Smooth muscle cell (in vitro differentiated cells): ENCODE measurements at regions not wholly inside any gene's neighbourhood (a gene's known extent, or its start where the extent isn't known, plus 50 kb on each side); places are given as distances from the start of the nearest gene placed in this dataset.

Experiments used
- DNase-seq: peaks from one replicate; lab custom pipeline; 2025; ENCODE audit not compliant: unreplicated experiment; lab: John Stamatoyannopoulos, UW
- H2AFZ ChIP-seq: fragments of 200-600 bp; sonication (generic); 2 replicates; pipeline ENCODE4 v1.6.0; 2016; ENCODE audit warnings: antibody characterized with exemption, low read depth, mild to moderate bottlenecking
- H3F3A ChIP-seq: fragments of 200-600 bp; sonication (generic); 2 replicates; pipeline ENCODE4 v1.6.0; 2017; ENCODE audit warnings: antibody characterized with exemption, low read depth
- H3K27ac ChIP-seq: fragments of 200-600 bp; sonication (generic); 2 replicates; pipeline ENCODE4 v1.5.1; 2016; ENCODE audit warnings: low read depth, mild to moderate bottlenecking
- H3K27me3 ChIP-seq: fragments of 200-600 bp; sonication (generic); 2 replicates; pipeline ENCODE4 v1.6.1; 2016; ENCODE audit warnings: low read depth, mild to moderate bottlenecking
- H3K36me3 ChIP-seq: fragments of 200-600 bp; sonication (generic); 2 replicates; pipeline ENCODE4 v1.5.1; 2016; ENCODE audit warnings: low read depth
- H3K4me1 ChIP-seq: fragments of 200-600 bp; sonication (generic); 2 replicates; pipeline ENCODE4 v1.5.1; 2016; ENCODE audit warnings: low read depth
- H3K4me2 ChIP-seq: fragments of 200-600 bp; sonication (generic); 2 replicates; pipeline ENCODE4 v1.6.0; 2016; ENCODE audit warnings: mild to moderate bottlenecking
- H3K4me3 ChIP-seq: fragments of 200-600 bp; sonication (generic); 2 replicates; pipeline ENCODE4 v1.5.1; 2016; ENCODE audit warnings: mild to moderate bottlenecking
- H3K79me2 ChIP-seq: fragments of 200-600 bp; sonication (generic); 2 replicates; pipeline ENCODE4 v1.6.0; 2016; ENCODE audit warnings: low read depth, mild to moderate bottlenecking
- H3K9ac ChIP-seq: fragments of 200-600 bp; sonication (generic); 2 replicates; pipeline ENCODE4 v1.6.0; 2016; ENCODE audit warnings: low read depth
- H3K9me3 ChIP-seq: fragments of 200-600 bp; sonication (generic); replicated peaks from 2 replicates; pipeline ENCODE4 v1.5.1; 2016; ENCODE audit warnings: low read depth
- H4K20me1 ChIP-seq: fragments of 200-600 bp; sonication (generic); 2 replicates; pipeline ENCODE4 v1.6.0; 2016; ENCODE audit warnings: low read depth
- CTCF ChIP-seq: fragments of 200-600 bp; sonication (generic); IDR thresholded peaks from 2 replicates; pipeline ENCODE4 v1.5.1; 2017; ENCODE audit warnings: borderline replicate concordance, mild to moderate bottlenecking, antibody characterized with exemption; ENCODE audit not compliant: insufficient read depth, poor library complexity, severe bottlenecking
- WGBS: methylation state at CpG from one replicate; pipeline ENCODE4 v1.1.7; 2016; ENCODE audit warnings: low lambda C conversion rate; 5-methylcytosine and 5-hydroxymethylcytosine counted together

GRCh38 chr2:238979636-238980035 lies 131.8 kb downstream of the TWIST2 start:
- 90% methylated on average over 4 of the region's 4 CpGs for WGBS
- DNase-seq, result no peak
- Histone ChIP-seq H3K9me3 (no peaks in the 10 kb centered on the region), H3K27me3 (no peaks in the 10 kb centered on the region), H2AFZ (no peak overlapping the region), H3K9ac (no peak overlapping the region), H3K4me2 (no peak overlapping the region), H4K20me1 (no peaks in the 10 kb centered on the region), H3K36me3 (no peaks in the 10 kb centered on the region), H3F3A (no peaks in the 10 kb centered on the region), H3K4me1 (peaks cover 2% of the 10 kb centered on the region), H3K79me2 (no peaks in the 10 kb centered on the region), H3K4me3 (no peak overlapping the region), H3K27ac (no peak overlapping the region)
- TF ChIP-seq CTCF, result no peak

GRCh38 chr2:238985041-238985729 lies 137.3 kb downstream of the TWIST2 start:
- no peak for DNase-seq
- WGBS, result 69% methylated on average over 22 of the region's 22 CpGs
- Histone ChIP-seq H3K36me3 (no peaks in the 10 kb centered on the region), H3K4me2 (peak overlapping the region; percentile 28), H2AFZ (no peak overlapping the region), H4K20me1 (no peaks in the 10 kb centered on the region), H3K4me1 (peaks cover 8% of the 10 kb centered on the region), H3K79me2 (no peaks in the 10 kb centered on the region), H3K9ac (no peak overlapping the region), H3K27me3 (no peaks in the 10 kb centered on the region), H3K9me3 (no peaks in the 10 kb centered on the region), H3K4me3 (no peak overlapping the region), H3K27ac (no peak overlapping the region), H3F3A (no peaks in the 10 kb centered on the region)
- no peak for TF ChIP-seq CTCF

- H3K4me3 ChIP-seq, result no peak overlapping the region
- H3F3A ChIP-seq, result no peaks in the 10 kb centered on the region
- H3K27ac ChIP-seq, result no peak overlapping the region
- no peaks in the 10 kb centered on the region for H3K36me3 ChIP-seq
- TF ChIP-seq CTCF, result no peak
- H4K20me1 ChIP-seq, result no peaks in the 10 kb centered on the region
- H2AFZ ChIP-seq, result no peak overlapping the region
- 92% methylated on average over 30 of the region's 30 CpGs for WGBS
- DNase-seq, result no peak
- H3K9ac ChIP-seq, result no peak overlapping the region
- peaks cover 8% of the 10 kb centered on the region for H3K4me1 ChIP-seq
- H3K4me2 ChIP-seq, result no peak overlapping the region
- no peaks in the 10 kb centered on the region for H3K79me2 ChIP-seq
- no peaks in the 10 kb centered on the region for H3K27me3 ChIP-seq
- no peaks in the 10 kb centered on the region for H3K9me3 ChIP-seq
Measured at GRCh38 chr2:238985931-238986446, 138.1 kb downstream of the TWIST2 start.
